Amygdala (tissue), 56 donors: ENCODE measurements at regions not wholly inside any gene's neighbourhood (a gene's known extent, or its start where the extent isn't known, plus 50 kb on each side); places are given as distances from the start of the nearest gene placed in this dataset.
A peak's percentile ranks its signal among the peaks of the same experiment; 100 is the strongest.

Experiments
- DNase-seq, 56 donors: peaks; one replicate each; lab custom pipeline; 2025; lab: John Stamatoyannopoulos, UW

GRCh38 chr20:60459212-60459611 is 501.0 kb downstream of the CDH26 start:
- no peak for DNase-seq

GRCh38 chr20:60461993-60462392 is 503.8 kb downstream of the CDH26 start:
- no peak for DNase-seq

- DNase-seq = no peak
Measured at GRCh38 chr20:60463798-60464197, 505.6 kb downstream of the CDH26 start.

GRCh38 chr20:60465439-60465838 is 507.2 kb downstream of the CDH26 start:
- DNase-seq = no peak

- no peak for DNase-seq
Measured at GRCh38 chr20:60465993-60466686, 507.9 kb downstream of the CDH26 start.

GRCh38 chr20:60466687-60467022 is 508.4 kb downstream of the CDH26 start:
- no peak for DNase-seq

- no peak for DNase-seq
Measured at GRCh38 chr20:60467078-60467477, 508.9 kb downstream of the CDH26 start.

GRCh38 chr20:60467771-60468170 is 509.5 kb downstream of the CDH26 start:
- no peak for DNase-seq

- no peak for DNase-seq
Measured at GRCh38 chr20:60469829-60470228, 511.6 kb downstream of the CDH26 start.

GRCh38 chr20:60470366-60470765 is 512.1 kb downstream of the CDH26 start:
- no peak for DNase-seq

- no peak for DNase-seq
Measured at GRCh38 chr20:60473211-60473610, 515.0 kb downstream of the CDH26 start.

GRCh38 chr20:60474385-60474910 is 516.2 kb downstream of the CDH26 start:
- DNase-seq = no peak

GRCh38 chr20:60476045-60476444 is 517.8 kb downstream of the CDH26 start:
- DNase-seq = no peak

GRCh38 chr20:60477958-60478357 is 519.7 kb downstream of the CDH26 start:
- DNase-seq = peak in 10 of 56 donors; percentile 3 to 38 (median 10)

GRCh38 chr20:60478533-60478932 is 520.3 kb downstream of the CDH26 start:
- DNase-seq = no peak

- no peak for DNase-seq
Measured at GRCh38 chr20:60480950-60481742, 522.9 kb downstream of the CDH26 start.

GRCh38 chr20:60481743-60482133 is 523.5 kb downstream of the CDH26 start:
- no peak for DNase-seq

- no peak for DNase-seq
Measured at GRCh38 chr20:60482221-60483008, 524.2 kb downstream of the CDH26 start.

GRCh38 chr20:60483371-60483770 is 525.1 kb downstream of the CDH26 start:
- no peak for DNase-seq

GRCh38 chr20:60484316-60484715 is 526.1 kb downstream of the CDH26 start:
- no peak for DNase-seq
